ENCODE measurements at regions not wholly inside any gene's neighbourhood (a gene's known extent, or its start where the extent isn't known, plus 50 kb on each side); places are given as distances from the start of the nearest gene placed in this dataset.

DNA sequence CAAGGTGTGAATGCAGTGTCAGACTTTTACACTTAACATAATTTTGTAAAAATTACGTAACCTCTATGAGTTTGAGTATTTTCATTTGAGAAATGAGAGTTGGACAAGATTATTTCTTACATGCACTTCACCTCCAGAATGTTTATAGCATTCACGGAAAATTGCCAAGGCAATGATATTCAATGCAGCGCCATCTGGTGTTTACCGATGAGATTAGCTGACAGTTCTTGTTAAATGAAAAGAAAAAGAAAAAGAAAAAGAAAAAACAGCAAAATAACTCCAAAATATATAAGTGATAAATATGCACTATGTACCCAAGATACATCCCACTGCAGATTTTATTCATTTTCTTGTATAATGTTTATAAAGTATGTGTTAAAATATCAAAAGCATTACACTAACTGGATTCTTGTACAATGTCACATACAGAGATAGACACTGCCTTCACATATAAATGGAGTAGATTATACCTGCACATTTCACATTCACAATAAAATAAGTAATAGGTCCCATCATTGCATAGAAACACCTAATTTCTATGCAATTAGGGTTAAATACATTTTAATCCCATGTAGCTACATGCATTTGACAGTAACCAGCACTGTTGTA lies 976.3 kb upstream of the FAT3 start:
- no peak overlapping the region for H3K4me3 ChIP-seq (replicated peaks in 1 of 2; ENCODE audit: low read depth in 2 of 2, low read length in 2 of 2)
- peak; percentile 53 to 73 for DNase-seq (ENCODE audit: low read depth in 2 of 2)
- TF ChIP-seq, protein P1, sequence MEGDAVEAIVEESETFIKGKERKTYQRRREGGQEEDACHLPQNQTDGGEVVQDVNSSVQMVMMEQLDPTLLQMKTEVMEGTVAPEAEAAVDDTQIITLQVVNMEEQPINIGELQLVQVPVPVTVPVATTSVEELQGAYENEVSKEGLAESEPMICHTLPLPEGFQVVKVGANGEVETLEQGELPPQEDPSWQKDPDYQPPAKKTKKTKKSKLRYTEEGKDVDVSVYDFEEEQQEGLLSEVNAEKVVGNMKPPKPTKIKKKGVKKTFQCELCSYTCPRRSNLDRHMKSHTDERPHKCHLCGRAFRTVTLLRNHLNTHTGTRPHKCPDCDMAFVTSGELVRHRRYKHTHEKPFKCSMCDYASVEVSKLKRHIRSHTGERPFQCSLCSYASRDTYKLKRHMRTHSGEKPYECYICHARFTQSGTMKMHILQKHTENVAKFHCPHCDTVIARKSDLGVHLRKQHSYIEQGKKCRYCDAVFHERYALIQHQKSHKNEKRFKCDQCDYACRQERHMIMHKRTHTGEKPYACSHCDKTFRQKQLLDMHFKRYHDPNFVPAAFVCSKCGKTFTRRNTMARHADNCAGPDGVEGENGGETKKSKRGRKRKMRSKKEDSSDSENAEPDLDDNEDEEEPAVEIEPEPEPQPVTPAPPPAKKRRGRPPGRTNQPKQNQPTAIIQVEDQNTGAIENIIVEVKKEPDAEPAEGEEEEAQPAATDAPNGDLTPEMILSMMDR (IDR thresholded peaks at IDR 0.05; ENCODE audit: low read depth, low read length), result peak; percentile 47

DNA sequence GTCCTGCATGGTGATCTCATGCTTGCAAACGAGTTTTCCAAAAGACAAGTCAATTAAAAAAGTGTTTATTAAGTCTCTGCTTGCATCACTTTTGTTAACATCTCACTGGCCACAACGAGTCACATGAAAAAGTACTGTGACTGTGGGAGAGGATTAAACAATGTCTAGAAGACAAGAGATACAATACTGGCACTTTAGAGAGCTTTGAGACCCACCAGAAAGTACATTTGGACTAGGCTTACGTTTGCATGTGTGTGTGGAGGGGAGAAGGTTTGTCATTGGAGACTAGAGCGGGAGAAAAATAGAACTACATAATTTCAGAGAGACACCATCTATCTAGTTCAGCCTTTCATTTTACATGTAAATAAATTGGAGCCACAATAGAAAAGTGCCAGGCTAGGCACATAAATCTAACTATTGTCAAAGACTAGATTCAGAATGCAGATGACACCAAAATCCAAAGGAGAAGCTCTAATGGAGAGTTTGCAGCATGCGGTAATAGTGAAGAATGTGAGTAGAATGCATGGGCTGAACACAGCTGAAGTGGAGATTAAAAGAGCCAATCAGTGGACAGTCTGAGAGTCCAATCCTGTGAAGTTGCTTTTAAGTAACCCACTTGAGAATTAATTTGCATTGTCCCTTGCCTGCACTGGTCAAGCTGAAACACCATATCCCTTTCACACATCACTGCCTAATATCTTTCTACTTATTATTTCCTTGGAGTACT lies 977.4 kb upstream of the FAT3 start:
- H3K4me3 ChIP-seq (replicated peaks in 1 of 2; ENCODE audit: low read depth in 2 of 2, low read length in 2 of 2), result no peak overlapping the region
- no peak for DNase-seq (ENCODE audit: low read depth in 2 of 2)
- TF ChIP-seq, protein P1 (IDR thresholded peaks at IDR 0.05; ENCODE audit: low read depth, low read length), result no peak

DNA sequence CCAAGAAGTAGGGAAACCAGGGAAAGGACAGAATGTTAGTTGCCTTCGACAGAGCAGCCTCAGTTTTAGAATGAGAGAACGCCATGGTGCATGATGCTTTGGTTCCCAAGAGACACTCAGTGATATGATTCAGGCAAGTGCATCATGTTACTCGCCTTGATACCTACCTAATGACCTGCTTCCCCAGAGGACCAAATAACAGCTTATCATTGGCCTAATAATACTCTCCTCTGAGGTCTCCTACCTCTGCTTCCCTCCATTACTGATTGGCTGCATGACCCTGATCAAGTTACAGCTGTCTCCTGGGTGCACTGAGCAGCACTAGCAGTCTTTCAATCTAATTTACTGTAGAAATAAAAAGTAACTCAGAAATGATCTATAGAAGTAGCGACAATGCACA lies 979.7 kb upstream of the FAT3 start:
- DNase-seq (ENCODE audit: low read depth in 2 of 2), result no peak
- TF ChIP-seq, protein P1 (IDR thresholded peaks at IDR 0.05; ENCODE audit: low read depth, low read length), result no peak

DNA sequence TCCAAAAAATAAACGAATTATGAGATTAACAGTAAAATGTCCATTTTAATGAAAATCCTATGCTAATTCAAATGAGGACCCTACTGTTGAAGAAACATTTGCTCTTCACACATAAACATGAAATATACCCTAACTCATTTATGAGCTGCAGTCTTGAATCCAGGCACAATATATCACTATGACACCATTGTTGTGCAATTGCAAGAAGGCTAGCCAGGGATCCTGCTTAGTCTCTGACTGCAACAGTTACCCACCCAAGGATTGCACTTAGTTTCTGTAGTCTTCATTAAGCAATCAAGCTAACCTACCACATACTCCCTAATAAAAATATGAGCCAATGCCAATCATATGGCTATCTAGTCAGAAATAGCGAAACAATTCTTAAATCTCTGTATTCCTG lies 981.0 kb upstream of the FAT3 start:
- no peak overlapping the region for H3K4me3 ChIP-seq (replicated peaks in 1 of 2; ENCODE audit: low read depth in 2 of 2, low read length in 2 of 2)
- DNase-seq (ENCODE audit: low read depth in 2 of 2), result peak; percentile 20 to 57
- TF ChIP-seq, protein P1 (IDR thresholded peaks at IDR 0.05; ENCODE audit: low read depth, low read length), result no peak

More for the DNA sequence above, 979.7 kb upstream of the FAT3 start:
- H3K4me3 ChIP-seq (replicated peaks in 1 of 2; ENCODE audit: low read depth in 2 of 2, low read length in 2 of 2), result no peak overlapping the region

DNA sequence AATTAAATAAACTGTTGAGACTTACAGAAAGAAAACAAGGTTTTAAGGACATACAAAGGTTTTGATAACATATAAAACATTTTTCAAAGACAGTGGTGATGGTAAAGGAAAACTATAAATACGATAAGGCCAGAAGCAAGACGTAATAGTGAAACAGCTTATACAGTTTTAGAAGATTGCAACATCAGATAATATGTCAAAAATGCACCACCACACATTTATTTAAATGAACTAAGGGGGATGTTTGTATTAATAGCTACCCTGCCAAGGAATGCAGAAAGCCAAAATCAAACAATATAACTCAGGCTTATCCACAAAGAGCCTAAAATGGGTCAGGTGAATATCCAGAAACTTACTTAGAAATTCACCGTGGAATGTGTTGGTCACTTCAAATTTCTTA lies 981.6 kb upstream of the FAT3 start:
- TF ChIP-seq, protein P1 (IDR thresholded peaks at IDR 0.05; ENCODE audit: low read depth, low read length), result no peak
- DNase-seq (ENCODE audit: low read depth in 2 of 2), result peak in 1 of 2 donors; percentile 50
- no peak overlapping the region for H3K4me3 ChIP-seq (replicated peaks in 1 of 2; ENCODE audit: low read depth in 2 of 2, low read length in 2 of 2)

DNA sequence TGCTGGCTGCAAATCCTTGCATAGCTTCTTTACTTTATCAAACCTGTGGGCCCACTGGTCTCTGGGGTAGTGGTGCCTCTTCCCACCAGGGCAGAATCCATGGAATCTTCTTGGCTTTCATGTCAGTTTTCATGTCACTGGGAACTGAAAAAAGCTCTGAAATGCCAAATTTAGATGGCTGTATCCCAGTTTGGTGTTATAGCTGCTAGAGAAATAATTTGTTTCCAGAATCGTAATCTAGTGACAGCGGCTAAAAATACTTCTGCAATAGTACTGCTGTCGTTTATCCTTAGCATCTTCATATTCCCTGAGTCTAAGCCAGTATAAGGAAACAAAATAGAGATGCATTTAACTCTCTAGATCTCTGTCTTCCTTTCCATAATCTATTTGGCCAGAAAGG lies 983.4 kb upstream of the FAT3 start:
- TF ChIP-seq, protein P1 (IDR thresholded peaks at IDR 0.05; ENCODE audit: low read depth, low read length), result no peak
- H3K4me3 ChIP-seq (replicated peaks in 1 of 2; ENCODE audit: low read depth in 2 of 2, low read length in 2 of 2), result no peak overlapping the region
- no peak for DNase-seq (ENCODE audit: low read depth in 2 of 2)

Measured in cardiac fibroblast (primary cell).